NB4 (cell line): ENCODE measurements at regions not wholly inside any gene's neighbourhood (a gene's known extent, or its start where the extent isn't known, plus 50 kb on each side); places are given as distances from the start of the nearest gene placed in this dataset.

ENCODE experiments used
- MYC ChIP-seq: IDR thresholded peaks from 2 replicates; pipeline ENCODE4 v1.6.1; 2011; ENCODE audit warnings: low read depth, low read length
- POLR2A ChIP-seq: IDR thresholded peaks from 2 replicates; pipeline ENCODE4 v1.6.1; 2011; ENCODE audit warnings: mild to moderate bottlenecking; ENCODE audit not compliant: insufficient read length; ENCODE audit errors: extremely low read depth
- TF ChIP-seq, protein P1 (sequence below): IDR thresholded peaks from one replicate; pipeline ENCODE4 v1.5.1; 2012; ENCODE audit warnings: low read depth, low read length
- TF ChIP-seq, protein P2 (sequence below): IDR thresholded peaks from 2 replicates; pipeline ENCODE4 v1.6.1; 2011; ENCODE audit warnings: low read depth, low read length

GRCh38 chr2:149849591-149849990, 262.0 kb upstream of the MMADHC start:
- TF ChIP-seq, protein P1, sequence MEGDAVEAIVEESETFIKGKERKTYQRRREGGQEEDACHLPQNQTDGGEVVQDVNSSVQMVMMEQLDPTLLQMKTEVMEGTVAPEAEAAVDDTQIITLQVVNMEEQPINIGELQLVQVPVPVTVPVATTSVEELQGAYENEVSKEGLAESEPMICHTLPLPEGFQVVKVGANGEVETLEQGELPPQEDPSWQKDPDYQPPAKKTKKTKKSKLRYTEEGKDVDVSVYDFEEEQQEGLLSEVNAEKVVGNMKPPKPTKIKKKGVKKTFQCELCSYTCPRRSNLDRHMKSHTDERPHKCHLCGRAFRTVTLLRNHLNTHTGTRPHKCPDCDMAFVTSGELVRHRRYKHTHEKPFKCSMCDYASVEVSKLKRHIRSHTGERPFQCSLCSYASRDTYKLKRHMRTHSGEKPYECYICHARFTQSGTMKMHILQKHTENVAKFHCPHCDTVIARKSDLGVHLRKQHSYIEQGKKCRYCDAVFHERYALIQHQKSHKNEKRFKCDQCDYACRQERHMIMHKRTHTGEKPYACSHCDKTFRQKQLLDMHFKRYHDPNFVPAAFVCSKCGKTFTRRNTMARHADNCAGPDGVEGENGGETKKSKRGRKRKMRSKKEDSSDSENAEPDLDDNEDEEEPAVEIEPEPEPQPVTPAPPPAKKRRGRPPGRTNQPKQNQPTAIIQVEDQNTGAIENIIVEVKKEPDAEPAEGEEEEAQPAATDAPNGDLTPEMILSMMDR, result no peak
- TF ChIP-seq, protein P2, sequence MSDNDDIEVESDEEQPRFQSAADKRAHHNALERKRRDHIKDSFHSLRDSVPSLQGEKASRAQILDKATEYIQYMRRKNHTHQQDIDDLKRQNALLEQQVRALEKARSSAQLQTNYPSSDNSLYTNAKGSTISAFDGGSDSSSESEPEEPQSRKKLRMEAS, result no peak
- TF ChIP-seq POLR2A (no peak), MYC (no peak)
